IPS-20b (cell line): ENCODE measurements at regions not wholly inside any gene's neighbourhood (a gene's known extent, or its start where the extent isn't known, plus 50 kb on each side); places are given as distances from the start of the nearest gene placed in this dataset.

Experiments used
- H3K27ac ChIP-seq: one replicate; pipeline ENCODE4 v1.5.1; 2013; ENCODE audit warnings: low read length
- H3K27me3 ChIP-seq: 2 replicates; pipeline ENCODE4 v1.6.1; 2013; ENCODE audit warnings: mild to moderate bottlenecking, low read length, inconsistent platforms; ENCODE audit not compliant: insufficient read depth
- H3K36me3 ChIP-seq: 2 replicates; pipeline ENCODE4 v1.6.1; 2013; ENCODE audit warnings: low read depth, mild to moderate bottlenecking, inconsistent platforms, low read length, moderate library complexity; ENCODE audit not compliant: insufficient read depth
- H3K4me1 ChIP-seq: 2 replicates; pipeline ENCODE4 v1.6.1; 2013; ENCODE audit warnings: mild to moderate bottlenecking, control low read depth, inconsistent platforms, low read length, moderate library complexity; ENCODE audit not compliant: insufficient read depth
- H3K4me3 ChIP-seq: 2 replicates; pipeline ENCODE4 v1.5.1; 2013; ENCODE audit warnings: mild to moderate bottlenecking, low read length, inconsistent platforms
- H3K9ac ChIP-seq: 2 replicates; pipeline ENCODE4 v1.6.1; 2013; ENCODE audit warnings: low read depth, mild to moderate bottlenecking, inconsistent platforms, low read length, moderate library complexity
- H3K9me3 ChIP-seq: 2 replicates; pipeline ENCODE4 v1.6.1; 2013; ENCODE audit warnings: mild to moderate bottlenecking, low read depth, low read length, inconsistent platforms; ENCODE audit not compliant: insufficient read depth

GRCh38 chr2:14424478-14425390, 207.8 kb upstream of the LRATD1 start:
- H3K9me3 ChIP-seq, result no peaks in the 10 kb centered on the region
- H3K4me3 ChIP-seq, result no peak overlapping the region
- H3K36me3 ChIP-seq, result no peaks in the 10 kb centered on the region
- H3K27ac ChIP-seq, result no peak overlapping the region
- no peaks in the 10 kb centered on the region for H3K4me1 ChIP-seq
- H3K9ac ChIP-seq, result no peak overlapping the region
- H3K27me3 ChIP-seq, result no peaks in the 10 kb centered on the region

GRCh38 chr2:14425869-14426268, 206.6 kb upstream of the LRATD1 start:
- Histone ChIP-seq H3K9me3 (no peaks in the 10 kb centered on the region), H3K27me3 (no peaks in the 10 kb centered on the region), H3K36me3 (no peaks in the 10 kb centered on the region), H3K27ac (no peak overlapping the region), H3K4me3 (no peak overlapping the region), H3K4me1 (no peaks in the 10 kb centered on the region), H3K9ac (no peak overlapping the region)

- no peak overlapping the region for H3K27ac ChIP-seq
- H3K4me3 ChIP-seq, result no peak overlapping the region
- no peak overlapping the region for H3K9ac ChIP-seq
- no peaks in the 10 kb centered on the region for H3K27me3 ChIP-seq
- no peaks in the 10 kb centered on the region for H3K4me1 ChIP-seq
- no peaks in the 10 kb centered on the region for H3K36me3 ChIP-seq
- H3K9me3 ChIP-seq, result no peaks in the 10 kb centered on the region
These were observed 204.5 kb upstream of the LRATD1 start for GRCh38 chr2:14428056-14428455.

GRCh38 chr2:14433946-14434495, 198.5 kb upstream of the LRATD1 start:
- Histone ChIP-seq H3K9ac (no peak overlapping the region), H3K36me3 (no peaks in the 10 kb centered on the region), H3K4me3 (no peak overlapping the region), H3K4me1 (no peaks in the 10 kb centered on the region), H3K9me3 (no peaks in the 10 kb centered on the region; the same call in 1 of the 2 replicates), H3K27ac (no peak overlapping the region), H3K27me3 (no peaks in the 10 kb centered on the region)

- Histone ChIP-seq H3K36me3 (no peaks in the 10 kb centered on the region), H3K27ac (no peak overlapping the region), H3K27me3 (no peaks in the 10 kb centered on the region), H3K4me3 (no peak overlapping the region), H3K4me1 (no peaks in the 10 kb centered on the region), H3K9ac (no peak overlapping the region), H3K9me3 (peaks cover 34% of the 10 kb centered on the region)
These were observed 186.8 kb upstream of the LRATD1 start for GRCh38 chr2:14445670-14446069.

- Histone ChIP-seq H3K36me3 (no peaks in the 10 kb centered on the region), H3K27me3 (no peaks in the 10 kb centered on the region), H3K9me3 (peaks cover 31% of the 10 kb centered on the region), H3K27ac (no peak overlapping the region), H3K9ac (no peak overlapping the region), H3K4me3 (no peak overlapping the region), H3K4me1 (no peaks in the 10 kb centered on the region)
These were observed 184.2 kb upstream of the LRATD1 start for GRCh38 chr2:14448340-14448739.

GRCh38 chr2:14451312-14451711, 181.2 kb upstream of the LRATD1 start:
- Histone ChIP-seq H3K36me3 (no peaks in the 10 kb centered on the region), H3K27me3 (no peaks in the 10 kb centered on the region), H3K9me3 (peaks cover 27% of the 10 kb centered on the region), H3K9ac (no peak overlapping the region), H3K4me1 (no peaks in the 10 kb centered on the region), H3K27ac (no peak overlapping the region), H3K4me3 (no peak overlapping the region)

- Histone ChIP-seq H3K9me3 (peaks cover 43% of the 10 kb centered on the region), H3K36me3 (no peaks in the 10 kb centered on the region), H3K27me3 (no peaks in the 10 kb centered on the region), H3K9ac (no peak overlapping the region), H3K4me1 (no peaks in the 10 kb centered on the region), H3K27ac (no peak overlapping the region), H3K4me3 (no peak overlapping the region)
These were observed 178.3 kb upstream of the LRATD1 start for GRCh38 chr2:14454202-14454601.

- Histone ChIP-seq H3K4me3 (no peak overlapping the region), H3K36me3 (no peaks in the 10 kb centered on the region), H3K27ac (no peak overlapping the region), H3K4me1 (no peaks in the 10 kb centered on the region), H3K27me3 (no peaks in the 10 kb centered on the region), H3K9ac (no peak overlapping the region), H3K9me3 (peaks cover 55% of the 10 kb centered on the region)
These were observed 172.7 kb upstream of the LRATD1 start for GRCh38 chr2:14459786-14460325.

GRCh38 chr2:14475994-14476393, 156.5 kb upstream of the LRATD1 start:
- H3K4me1 ChIP-seq, result no peaks in the 10 kb centered on the region
- H3K36me3 ChIP-seq, result no peaks in the 10 kb centered on the region
- no peaks in the 10 kb centered on the region for H3K9me3 ChIP-seq
- no peak overlapping the region for H3K4me3 ChIP-seq
- H3K27ac ChIP-seq, result no peak overlapping the region
- no peaks in the 10 kb centered on the region for H3K27me3 ChIP-seq
- H3K9ac ChIP-seq, result no peak overlapping the region

GRCh38 chr2:14479486-14479885, 153.0 kb upstream of the LRATD1 start:
- H3K9me3 ChIP-seq, result no peaks in the 10 kb centered on the region
- H3K27ac ChIP-seq, result no peak overlapping the region

GRCh38 chr2:14480120-14480519, 152.4 kb upstream of the LRATD1 start:
- Histone ChIP-seq H3K27ac (no peak overlapping the region), H3K9ac (no peak overlapping the region), H3K4me1 (no peaks in the 10 kb centered on the region), H3K27me3 (no peaks in the 10 kb centered on the region), H3K4me3 (no peak overlapping the region), H3K9me3 (no peaks in the 10 kb centered on the region), H3K36me3 (no peaks in the 10 kb centered on the region)

More at GRCh38 chr2:14479486-14479885, 153.0 kb upstream of the LRATD1 start:
- no peak overlapping the region for H3K9ac ChIP-seq
- no peaks in the 10 kb centered on the region for H3K27me3 ChIP-seq
- no peak overlapping the region for H3K4me3 ChIP-seq
- H3K36me3 ChIP-seq, result no peaks in the 10 kb centered on the region
- no peaks in the 10 kb centered on the region for H3K4me1 ChIP-seq
